NCI-H1694 (cell line): ENCODE measurements at regions not wholly inside any gene's neighbourhood (a gene's known extent, or its start where the extent isn't known, plus 50 kb on each side); places are given as distances from the start of the nearest gene placed in this dataset.

Experiments used
- DNase-seq: peaks from one replicate; lab custom pipeline; 2025; lab: John Stamatoyannopoulos, UW

DNA sequence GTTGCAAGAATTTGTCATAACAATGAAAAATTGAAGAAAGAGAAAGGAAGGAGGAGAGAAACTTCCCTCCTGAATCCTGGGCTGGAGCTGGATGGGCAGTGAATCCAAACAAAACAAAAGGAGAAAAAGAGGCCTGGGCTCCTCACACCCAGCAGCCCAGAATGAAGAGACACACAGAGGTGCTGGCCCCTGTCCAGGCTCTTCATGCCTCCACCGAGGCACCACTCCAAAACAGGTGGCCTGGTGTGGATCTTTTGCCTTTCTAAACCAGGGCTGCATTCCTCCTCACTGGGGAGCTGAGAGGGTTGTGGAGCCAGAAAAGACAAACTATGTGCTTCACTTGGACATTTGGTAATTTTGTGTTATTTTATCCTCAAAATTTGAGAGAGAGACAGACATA, 76.0 kb downstream of the FAM124B start:
- DNase-seq, result no peak

DNA sequence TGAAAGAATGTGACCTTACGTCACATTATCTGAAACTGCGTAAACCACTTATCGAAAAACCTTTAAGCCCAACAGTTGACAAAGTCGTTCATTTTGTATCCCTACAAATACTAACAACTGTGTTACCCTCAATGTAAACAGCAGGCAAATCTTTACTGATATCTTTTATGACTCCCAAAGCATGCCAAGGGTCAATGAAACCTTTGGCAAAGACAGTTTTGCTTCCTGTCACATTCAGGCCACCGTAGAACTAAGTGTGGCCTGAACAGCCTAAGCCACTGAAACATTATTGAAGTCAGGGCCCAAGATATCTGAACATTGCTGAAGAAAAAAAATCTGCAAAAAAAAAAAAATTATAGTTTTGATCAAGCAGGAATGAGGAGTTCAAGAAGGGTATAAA, 77.3 kb downstream of the FAM124B start:
- no peak for DNase-seq

DNA sequence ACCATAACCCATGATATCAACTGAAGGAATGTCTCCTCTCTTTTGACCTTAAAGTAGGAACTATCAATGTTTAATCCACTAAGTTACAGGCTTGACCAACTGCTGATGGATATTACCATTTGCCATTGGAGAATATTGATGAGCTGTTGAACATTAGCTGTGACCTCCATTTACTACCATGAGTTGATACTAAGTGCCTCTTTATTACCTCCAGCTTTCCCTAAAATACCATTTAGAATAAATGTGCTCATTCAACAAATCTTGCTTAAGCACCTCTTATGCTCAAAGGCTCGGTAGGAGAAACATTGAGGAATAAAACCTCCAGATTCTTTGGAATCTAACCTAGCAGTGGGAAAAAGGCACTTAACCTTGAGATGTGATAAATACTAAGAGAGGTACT, 81.2 kb downstream of the FAM124B start:
- DNase-seq, result no peak

DNA sequence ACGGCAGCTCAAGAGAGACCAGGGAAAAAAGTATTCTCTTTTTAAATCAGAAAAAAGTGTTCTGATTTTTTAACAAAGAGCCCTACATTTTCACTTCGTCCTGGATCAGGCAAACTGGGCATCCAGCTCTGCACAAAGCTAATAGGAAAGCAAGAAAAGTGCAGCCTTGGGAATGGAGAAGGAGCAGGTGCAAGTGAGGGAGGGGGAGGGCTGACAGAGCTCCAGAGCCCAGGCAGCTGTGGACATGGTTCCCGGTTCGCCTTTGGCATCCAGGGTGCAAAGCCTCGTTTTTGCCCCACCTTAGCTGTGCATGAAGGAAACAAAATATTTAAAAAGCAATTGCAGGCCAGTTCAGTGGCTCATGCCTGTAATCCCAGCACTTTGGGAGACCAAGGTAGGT, 82.2 kb downstream of the FAM124B start:
- DNase-seq, result no peak

DNA sequence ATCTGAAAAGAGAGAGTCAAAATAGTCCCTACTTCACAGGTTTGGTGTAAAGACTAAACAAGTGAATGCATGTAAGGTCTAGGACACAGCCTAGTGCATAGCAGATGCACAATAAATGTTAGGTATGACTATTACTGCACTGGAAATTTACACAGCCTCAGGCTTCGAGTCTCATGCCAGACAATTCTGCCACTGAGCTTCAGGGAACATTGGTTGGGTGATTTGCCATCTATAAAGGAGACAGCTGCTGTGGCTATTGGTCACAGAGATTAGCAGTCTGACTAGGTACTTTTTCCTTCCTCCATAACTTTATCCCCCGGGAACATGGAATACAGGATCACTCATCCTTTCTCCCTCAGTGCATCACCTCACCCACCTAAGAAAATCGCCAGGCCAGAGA, 89.2 kb downstream of the FAM124B start:
- DNase-seq, result no peak

DNA sequence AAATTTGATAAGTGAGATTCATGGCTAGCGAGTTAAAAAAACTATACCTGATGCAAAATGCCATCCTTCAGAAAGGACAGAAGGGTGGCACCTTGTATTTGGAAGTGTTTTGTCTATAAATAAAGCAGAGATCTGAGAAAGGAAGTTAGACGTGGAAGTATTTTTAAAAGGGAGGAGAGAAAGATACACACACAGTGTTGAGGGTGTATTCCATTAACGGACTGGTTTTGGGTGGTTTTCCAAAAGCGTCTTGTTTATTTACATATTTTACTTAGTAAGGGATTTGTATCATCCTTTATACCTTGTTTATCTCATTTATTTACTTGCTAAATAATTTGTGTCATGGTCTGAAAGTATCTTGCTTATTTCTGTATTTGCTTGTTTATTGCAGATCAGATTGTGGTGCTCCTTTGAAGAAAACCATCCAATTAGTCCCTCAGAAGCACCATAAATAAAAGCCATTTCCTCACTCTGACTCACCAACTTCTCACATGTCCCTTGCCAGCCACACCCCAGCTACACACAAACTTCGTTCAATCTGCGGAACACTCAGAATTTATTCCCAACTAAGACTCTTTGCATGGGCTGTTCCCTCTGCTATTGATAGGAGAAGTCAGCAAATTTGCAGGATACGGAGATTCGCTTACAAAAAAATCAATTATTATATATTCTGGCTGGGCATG, 90.8 kb downstream of the FAM124B start:
- DNase-seq, result no peak

DNA sequence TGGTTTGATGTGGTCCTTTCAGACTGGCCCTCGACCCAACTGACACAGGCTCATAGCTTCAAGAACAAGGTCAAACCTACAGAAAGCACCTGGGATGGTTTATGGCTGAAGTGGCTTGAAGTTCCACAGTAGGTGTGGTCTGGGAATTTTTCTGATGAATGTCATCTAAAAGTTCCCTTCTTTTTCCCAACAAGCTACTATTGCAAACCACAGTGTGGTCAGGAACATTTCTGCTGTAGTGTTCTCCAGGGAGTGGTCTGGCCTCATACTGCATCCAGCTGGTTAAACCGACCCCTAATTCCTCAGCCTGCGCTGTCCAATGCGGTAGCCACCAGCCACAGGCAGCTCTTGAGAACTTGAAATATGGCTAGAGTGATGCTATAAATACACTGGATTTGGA, 92.7 kb downstream of the FAM124B start:
- DNase-seq, result no peak

DNA sequence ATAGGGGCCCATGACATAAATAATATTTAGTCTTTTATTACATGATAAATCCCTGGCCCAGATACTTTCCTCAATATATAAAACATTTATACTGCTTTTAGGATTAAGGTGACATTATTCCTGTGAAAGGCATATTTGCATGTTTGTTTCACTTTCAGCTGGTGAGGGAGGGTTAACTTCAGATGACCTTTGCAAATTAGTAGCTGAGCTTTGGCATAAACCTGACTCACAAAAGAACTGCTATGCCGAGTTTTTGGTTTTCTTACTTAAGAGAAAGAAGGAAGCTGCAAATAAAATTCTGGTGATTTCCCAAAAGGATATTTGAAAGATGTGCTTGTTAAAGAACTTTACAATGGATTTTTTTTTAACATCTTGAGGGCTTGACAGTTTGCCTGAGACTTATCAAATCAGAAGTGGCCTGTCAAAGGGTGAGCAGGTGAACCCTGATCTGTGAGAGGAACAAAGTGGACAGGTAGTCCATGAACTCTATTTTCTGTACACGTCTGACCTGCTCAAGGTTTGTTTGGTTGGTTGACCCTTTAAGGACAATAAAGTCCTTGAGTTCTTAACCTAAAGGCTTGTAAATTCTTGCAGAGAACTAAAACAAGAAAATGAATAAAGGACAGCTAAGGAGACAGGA, 93.5 kb downstream of the FAM124B start:
- DNase-seq, result no peak

DNA sequence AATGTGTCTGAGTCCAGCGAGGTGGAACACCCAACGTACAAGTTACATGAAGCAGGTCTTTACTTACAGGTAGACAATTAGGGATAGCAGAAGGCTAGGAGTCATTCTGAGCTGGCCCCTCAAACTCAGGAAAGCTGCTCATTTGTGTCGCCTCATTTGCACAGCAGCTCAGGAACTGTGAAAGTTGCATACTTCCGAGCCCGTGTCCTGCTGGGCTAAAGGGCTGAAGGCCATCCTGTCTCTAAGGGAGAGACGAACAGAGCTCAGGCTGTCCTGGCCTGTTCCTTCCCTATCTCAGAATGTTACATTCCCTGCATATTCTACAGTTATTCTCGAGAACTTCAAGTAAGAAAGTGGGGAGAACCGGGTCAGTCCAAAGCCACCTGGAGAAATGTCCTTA, 99.0 kb downstream of the FAM124B start:
- no peak for DNase-seq

DNA sequence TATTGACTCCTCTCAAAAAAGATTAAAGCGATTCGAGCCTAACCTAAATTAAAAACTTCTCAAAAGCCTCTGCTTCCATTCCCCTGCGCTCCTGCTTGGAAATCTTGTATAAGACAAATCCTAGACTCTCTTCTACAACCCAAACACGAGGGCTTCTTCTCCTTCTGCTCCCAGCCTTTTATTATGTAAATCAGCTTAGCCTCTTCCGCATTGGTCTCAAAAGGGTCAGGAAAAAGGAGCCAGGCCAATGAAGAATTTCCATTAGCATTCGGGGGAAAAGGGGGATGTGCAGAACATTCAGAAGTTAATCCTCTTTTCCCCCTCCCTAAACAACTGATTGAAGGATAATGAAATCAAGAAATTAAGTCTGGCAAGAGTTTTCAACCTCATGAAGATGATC, 107.9 kb downstream of the FAM124B start:
- DNase-seq, result no peak

DNA sequence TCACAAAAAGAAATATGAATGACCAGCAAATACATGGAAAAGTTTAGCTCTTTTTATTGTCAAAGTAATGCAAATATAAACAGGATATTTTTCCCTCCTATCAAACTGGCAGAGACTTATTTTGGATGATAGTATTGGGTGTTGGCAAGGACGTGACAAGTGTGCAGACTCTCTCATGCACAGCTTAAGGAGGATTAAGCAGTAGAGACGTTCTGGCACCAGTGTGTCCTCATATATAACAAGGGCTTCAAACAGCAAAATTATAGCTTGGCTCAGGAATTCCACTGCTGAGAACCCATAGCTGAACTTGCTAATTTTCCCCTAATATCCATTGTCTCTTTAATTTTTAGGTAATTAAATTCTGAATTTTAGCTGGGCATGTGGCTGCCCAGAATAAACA, 114.4 kb downstream of the FAM124B start:
- DNase-seq, result no peak

DNA sequence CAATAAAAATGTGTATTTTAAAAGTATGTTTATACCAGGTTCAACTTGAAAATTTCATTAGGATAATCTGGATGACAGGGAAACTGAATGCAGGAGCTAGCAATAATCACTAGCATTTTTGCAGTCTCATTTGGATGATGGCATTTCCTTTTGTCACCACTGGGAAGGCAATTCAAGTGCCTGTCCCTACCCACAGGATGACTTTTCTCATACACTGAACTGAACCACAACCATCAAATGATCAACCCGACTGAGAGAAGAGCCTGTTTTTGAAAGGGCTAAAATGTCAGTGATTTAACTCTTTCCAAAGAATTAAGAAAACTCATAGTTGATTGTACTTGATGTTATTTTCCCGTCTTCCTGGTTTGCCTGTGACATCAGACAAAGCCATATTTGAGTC, 115.0 kb downstream of the FAM124B start:
- no peak for DNase-seq

DNA sequence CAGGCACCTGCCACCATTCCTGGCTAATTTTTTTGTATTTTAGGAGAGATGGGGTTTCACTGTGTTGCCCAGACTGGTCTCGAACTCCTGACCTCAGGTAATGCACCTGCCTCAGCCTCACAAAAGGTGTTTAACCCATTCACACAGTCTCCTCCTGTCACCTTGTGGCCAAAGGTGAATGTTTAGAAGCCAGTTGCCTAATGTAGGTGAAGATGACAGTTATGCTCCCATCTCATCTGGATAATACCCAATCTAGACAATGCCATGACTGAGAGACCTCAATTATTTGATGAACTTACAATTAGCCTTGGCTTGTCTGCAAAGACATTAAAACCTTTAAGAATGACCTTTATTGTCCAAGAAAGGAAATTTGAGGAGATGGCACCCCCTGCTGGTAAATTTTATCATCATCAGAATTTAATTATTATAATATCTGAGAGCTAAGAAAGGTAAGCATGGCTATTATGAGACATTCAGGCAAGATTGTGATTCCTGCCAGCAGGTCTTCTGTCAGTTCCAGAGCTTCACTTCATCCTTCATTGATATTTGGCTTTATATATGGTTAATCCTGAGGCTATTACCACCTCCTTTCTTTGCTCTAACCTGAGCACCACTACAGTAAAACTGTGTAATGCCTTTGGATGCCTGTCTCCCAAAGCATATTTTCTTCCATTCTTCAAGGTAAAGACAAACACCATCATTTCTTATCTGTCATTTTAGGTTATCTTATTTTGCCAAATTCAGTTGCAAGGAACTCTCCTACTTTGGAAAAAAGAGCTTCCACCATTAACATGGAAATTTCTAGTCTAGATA, 117.6 kb downstream of the FAM124B start:
- peak; percentile 55 for DNase-seq

DNA sequence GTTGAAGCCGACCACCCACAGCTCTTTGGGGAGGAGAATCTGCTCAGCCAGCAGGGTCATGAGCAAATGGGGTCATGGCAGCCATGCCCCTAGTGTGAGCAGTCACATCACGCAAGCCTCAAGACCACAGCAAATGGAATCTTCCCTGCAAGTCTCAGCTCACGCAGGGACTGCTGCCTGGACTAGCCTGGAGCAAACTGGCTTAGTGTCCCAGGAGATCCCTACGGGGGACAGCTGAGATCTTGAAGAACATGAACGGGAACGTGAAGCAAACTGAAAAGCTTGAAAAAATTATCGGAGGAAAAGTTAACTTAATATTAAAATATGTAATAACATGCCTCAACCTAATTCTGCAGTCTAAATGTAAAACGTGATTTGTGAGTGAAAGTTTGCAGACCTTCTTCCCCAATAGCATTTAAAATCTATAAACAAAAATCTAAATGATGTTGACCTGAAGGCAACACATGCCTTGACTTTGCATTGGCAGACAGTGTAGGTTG, 118.4 kb downstream of the FAM124B start:
- no peak for DNase-seq

DNA sequence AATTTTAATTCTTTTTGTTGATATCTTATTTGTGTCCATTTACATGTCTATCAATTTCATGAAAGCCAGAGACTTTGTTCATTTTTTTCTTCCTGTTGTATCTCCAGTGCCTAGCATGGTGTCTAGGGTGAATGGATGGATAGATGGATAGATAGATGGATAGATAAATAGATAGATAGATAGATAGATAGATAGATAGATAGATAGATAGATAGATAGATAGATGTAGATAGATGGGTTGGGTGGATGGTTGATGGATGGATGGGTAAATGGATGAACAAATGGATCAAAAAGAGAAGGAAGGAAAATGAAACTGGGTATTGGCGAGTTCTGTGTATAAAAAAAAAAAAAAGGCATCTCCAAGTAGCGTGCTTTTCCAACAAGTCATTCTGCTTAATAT, 120.5 kb downstream of the FAM124B start:
- no peak for DNase-seq

DNA sequence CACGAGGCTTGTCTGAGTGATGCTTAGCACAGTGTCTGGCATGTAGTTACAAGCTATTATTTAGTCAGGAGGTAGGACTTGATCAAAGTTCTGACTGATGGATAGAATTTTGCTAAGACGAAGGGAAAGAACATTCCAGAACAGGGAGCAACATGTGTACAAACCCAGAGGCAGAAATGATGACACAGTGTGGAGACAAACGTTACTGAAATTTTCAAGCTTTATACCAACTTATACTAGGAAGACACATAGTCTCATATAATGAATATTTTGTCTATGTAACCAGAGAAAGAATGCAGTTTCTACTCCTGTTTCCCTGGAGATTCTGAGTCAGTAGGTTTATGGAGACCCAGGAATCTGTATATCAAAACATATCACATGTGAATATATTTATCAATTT, 123.4 kb downstream of the FAM124B start:
- no peak for DNase-seq

DNA sequence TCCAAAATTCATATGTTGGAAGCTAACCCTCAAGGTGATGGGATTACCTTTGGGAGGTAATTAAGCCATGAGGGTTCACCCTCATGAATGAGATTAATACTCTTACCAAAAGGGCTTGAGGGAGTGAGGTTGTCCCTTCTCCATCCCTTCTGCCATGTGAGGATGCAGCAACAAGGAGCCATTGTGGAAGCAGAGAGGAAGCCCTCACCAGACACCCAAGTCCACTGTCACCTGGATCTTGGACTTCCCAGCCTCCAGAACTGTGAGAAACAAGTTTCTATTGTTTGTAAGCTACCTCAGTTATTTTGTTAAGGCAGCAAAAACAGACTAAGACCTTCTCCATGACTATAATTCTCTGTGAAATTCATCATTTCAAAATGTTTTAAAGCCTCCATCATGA, 125.7 kb downstream of the FAM124B start:
- no peak for DNase-seq

DNA sequence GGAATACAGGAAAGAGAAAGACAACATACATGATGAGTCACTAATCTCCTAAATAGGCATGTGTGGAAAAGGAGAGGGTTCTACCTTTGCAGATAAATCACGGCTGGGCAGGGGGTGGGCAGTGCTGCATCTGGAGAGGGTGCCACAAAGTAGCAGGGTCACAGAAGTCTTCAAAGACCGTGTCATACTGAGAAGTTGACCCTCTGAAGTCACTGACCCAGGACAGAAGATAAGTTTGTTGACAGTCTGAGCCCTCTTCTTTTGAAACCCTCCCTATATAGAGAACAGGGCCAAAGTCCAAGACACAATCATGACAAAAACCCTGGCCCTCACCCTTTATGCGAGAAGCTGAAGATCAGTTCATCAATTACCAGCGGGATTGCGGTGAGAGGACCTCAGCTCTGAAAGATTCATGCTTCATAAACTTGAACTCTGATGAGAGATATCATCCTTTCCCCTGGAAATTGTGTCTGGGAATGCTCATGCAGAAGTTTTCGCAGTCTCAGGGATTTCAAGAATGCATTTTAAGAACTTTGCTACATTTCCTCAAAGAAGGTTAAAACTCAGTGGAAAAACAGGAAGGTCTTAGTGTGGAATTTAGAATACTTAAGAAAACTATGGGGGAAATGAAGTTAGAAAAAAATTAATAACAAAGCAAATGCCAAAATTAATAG, 129.5 kb downstream of the FAM124B start:
- no peak for DNase-seq

DNA sequence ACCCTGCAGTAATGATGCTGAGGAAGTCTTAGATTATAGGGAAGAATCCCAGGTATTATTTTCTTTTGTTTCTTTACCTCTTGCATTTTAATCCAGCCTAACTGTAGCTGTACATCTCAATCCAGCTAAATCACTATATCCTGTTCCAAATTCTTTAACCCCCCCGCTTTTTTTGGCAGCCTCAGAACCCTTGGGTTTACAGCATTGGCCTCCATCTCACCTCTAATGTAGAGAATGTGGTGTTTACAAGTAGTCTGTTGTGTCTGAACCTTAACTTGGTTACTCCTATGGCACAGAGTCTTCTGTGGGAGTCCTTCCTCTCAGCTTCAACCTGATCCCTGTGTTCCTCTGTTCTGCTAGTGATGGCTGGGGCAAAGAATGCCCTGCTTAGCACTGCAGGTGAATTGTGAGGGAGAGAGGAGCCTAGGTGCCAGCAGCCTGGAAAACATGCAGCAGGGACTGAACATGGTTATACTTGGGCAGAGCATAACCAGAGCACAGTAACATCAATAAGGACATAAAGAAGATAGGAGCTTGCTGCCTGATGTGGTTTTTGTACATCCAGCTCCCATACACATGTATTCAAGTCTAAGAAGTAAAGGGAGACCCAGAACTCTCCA, 130.2 kb downstream of the FAM124B start:
- DNase-seq, result no peak

DNA sequence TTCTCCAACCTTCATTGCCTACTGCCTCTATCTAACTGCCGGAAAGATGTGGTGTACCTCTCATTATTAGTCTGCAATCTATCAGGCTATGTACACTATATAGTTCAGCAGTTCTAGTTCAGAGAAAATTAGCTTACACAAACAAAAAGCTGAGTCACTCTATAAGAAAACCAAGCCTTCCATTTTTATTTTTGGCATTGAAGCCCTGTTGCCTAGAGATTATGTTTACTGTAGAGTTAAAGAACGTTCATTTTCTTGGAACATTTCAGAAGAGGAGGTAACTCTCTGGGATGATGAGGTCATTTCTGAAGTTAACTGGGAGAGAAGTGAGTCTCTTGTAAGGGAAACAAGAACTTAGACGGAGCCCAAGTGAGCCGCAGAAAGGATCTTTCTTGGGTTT, 133.5 kb downstream of the FAM124B start:
- DNase-seq, result no peak

DNA sequence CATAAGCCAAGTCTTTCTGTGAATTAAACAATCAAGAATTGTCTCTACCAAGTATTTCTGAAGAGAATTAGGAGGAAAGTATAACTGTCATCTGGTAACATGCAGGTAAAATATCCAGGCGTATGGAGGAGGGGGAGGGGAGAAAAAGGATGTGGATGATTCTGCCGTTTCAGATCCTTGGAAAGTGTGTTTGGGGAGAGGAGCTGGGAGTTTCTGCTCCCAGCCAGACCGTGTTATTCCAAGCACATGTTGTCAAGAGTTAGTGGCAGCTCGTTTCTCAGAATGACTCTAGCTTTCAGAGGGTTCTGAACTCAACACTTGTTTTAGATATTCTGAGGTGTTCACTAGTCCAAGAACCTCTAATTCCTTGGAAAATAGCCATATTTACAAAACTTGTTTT, 137.6 kb downstream of the FAM124B start:
- no peak for DNase-seq

DNA sequence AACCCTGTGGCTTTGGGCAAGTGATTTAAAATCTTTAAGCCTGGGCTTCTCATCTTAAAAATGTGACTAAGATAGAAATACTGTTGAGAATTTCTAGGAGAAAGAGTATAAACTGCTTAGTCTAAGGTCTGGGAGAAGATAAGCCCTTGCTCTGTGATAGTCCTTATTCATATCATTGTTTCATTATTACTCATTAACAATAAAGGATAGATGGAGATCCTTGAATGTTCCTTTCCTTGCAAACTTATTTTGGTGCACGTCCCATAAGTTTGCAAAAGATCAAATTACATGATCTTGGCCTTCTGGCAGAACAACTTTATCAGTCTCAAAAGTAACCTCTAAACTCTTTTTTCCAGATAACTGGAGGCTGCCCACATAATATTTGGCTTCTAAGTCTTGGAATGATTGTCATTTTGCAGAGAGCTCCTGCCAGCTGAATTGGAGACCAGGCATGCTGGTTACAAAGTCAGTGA, 138.3 kb downstream of the FAM124B start:
- no peak for DNase-seq
